Astrocyte (in vitro differentiated cells and primary cell): ENCODE measurements at regions not wholly inside any gene's neighbourhood (a gene's known extent, or its start where the extent isn't known, plus 50 kb on each side); places are given as distances from the start of the nearest gene placed in this dataset.

ENCODE experiments used
- DNase-seq: peaks from one replicate; pipeline ENCODE4 v3.0.0-alpha.2; 2010; ENCODE audit warnings: low read depth
- FAIRE-seq: peaks from 2 replicates; lab custom pipeline; 2011; peaks lifted over from hg19 to GRCh38; lab: Jason Lieb, UNC
- H2AFZ ChIP-seq: 2 replicates; pipeline ENCODE4 v1.6.0; 2012; ENCODE audit warnings: low read depth, low read length, inconsistent platforms
- H3K27ac ChIP-seq: 2 replicates; pipeline ENCODE4 v1.5.1; 2011; ENCODE audit warnings: low read depth, low read length, inconsistent platforms
- H3K27me3 ChIP-seq: 2 replicates; pipeline ENCODE4 v1.6.0; 2011; ENCODE audit warnings: low read length, inconsistent platforms; ENCODE audit not compliant: insufficient read depth
- H3K36me3 ChIP-seq: 2 replicates; pipeline ENCODE4 v1.5.1; 2011; ENCODE audit warnings: low read length, inconsistent platforms; ENCODE audit not compliant: insufficient read depth
- H3K4me1 ChIP-seq: 2 replicates; pipeline ENCODE4 v1.5.1; 2011; ENCODE audit warnings: low read length, inconsistent platforms; ENCODE audit not compliant: insufficient read depth
- H3K4me2 ChIP-seq: 2 replicates; pipeline ENCODE4 v1.6.0; 2012; ENCODE audit warnings: low read length, inconsistent platforms
- H3K4me3 ChIP-seq: 2 replicates; pipeline ENCODE4 v1.5.1; 2011; ENCODE audit warnings: low read depth, mild to moderate bottlenecking, low read length, inconsistent platforms; ENCODE audit not compliant: insufficient read depth
- H3K79me2 ChIP-seq: 2 replicates; pipeline ENCODE4 v1.6.0; 2012; ENCODE audit warnings: mild to moderate bottlenecking, low read length, inconsistent platforms; ENCODE audit not compliant: insufficient read depth
- H3K9ac ChIP-seq: 2 replicates; pipeline ENCODE4 v1.6.0; 2012; ENCODE audit warnings: mild to moderate bottlenecking, low read length, inconsistent platforms
- H3K9me3 ChIP-seq: 2 replicates; pipeline ENCODE4 v1.5.1; 2012; ENCODE audit warnings: low read depth, mild to moderate bottlenecking, low read length, inconsistent platforms; ENCODE audit not compliant: insufficient read depth
- H4K20me1 ChIP-seq: 2 replicates; pipeline ENCODE4 v1.6.0; 2012; ENCODE audit warnings: low read length, inconsistent platforms; ENCODE audit not compliant: insufficient read depth
- H3K27ac Mint-ChIP-seq: one replicate; pipeline ENCODE4 v1.8.0; 2021; ENCODE audit warnings: mild to moderate bottlenecking, mixed read lengths; ENCODE audit not compliant: unreplicated experiment
- H3K27me3 Mint-ChIP-seq: one replicate; pipeline ENCODE4 v1.8.0; 2021; ENCODE audit warnings: low read depth, mixed read lengths; ENCODE audit not compliant: unreplicated experiment
- H3K36me3 Mint-ChIP-seq: one replicate; pipeline ENCODE4 v1.8.0; 2021; ENCODE audit warnings: low read depth, mixed read lengths; ENCODE audit not compliant: unreplicated experiment
- H3K4me1 Mint-ChIP-seq: one replicate; pipeline ENCODE4 v1.8.0; 2021; ENCODE audit warnings: low read depth, mixed read lengths; ENCODE audit not compliant: unreplicated experiment
- H3K4me3 Mint-ChIP-seq: one replicate; pipeline ENCODE4 v1.8.0; 2021; ENCODE audit warnings: mild to moderate bottlenecking, moderate library complexity, mixed read lengths; ENCODE audit not compliant: unreplicated experiment
- H3K9me3 Mint-ChIP-seq: one replicate; pipeline ENCODE4 v1.8.0; 2021; ENCODE audit warnings: mild to moderate bottlenecking, mixed read lengths; ENCODE audit not compliant: unreplicated experiment
- EZH2 ChIP-seq: IDR thresholded peaks from 2 replicates; pipeline ENCODE4 v1.6.1; 2012; ENCODE audit warnings: mild to moderate bottlenecking, low read length, inconsistent platforms; ENCODE audit not compliant: insufficient read depth
- TF ChIP-seq, protein P1 (sequence below): IDR thresholded peaks from 2 replicates; pipeline ENCODE4 v1.5.1; 2011; ENCODE audit warnings: low read depth, mild to moderate bottlenecking, inconsistent platforms, low read length, moderate library complexity; ENCODE audit not compliant: insufficient read depth

DNA sequence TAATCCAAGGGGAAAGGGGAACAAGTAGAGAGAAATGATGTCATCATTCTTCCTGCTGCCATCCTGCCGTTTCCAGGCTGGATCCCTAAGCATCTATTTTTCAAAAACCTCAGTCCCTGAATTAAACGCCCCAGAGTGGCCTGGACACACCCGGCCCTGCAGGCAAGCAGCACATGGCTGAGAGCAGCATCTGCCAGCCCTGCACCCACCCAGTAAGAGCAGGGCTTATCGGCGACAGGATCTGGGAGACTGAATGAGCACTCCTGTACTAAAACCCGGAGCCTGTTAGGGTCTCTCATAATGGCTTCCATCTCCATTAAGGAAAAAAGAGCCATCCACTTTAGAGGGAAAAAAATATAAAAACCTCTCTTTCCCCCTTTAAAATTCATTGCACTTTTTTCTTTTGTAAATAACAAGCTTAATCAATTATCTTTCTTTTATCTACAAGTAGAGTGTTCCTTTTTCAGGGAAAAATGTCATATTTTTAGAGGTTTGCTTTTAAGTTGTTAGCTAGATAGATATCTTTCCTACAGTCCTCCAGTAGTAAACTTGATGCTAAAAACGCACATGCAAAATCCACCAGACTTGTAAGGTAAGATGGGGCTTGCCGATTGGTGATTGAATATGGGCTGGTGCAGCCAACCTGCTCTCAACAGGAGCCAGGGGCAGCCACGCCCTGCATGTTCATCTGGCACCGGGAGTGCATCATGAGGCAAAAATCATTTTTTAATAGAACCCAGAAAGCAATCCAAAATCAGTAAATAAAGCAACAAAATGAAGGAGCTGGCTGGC, 457.8 kb downstream of the EIPR1 start:
- H3K4me3 ChIP-seq: no peak overlapping the region
- H3K4me1 Mint-ChIP-seq: no peaks in the 10 kb centered on the region
- H3K36me3 Mint-ChIP-seq: no peaks in the 10 kb centered on the region
- TF ChIP-seq, protein P1, sequence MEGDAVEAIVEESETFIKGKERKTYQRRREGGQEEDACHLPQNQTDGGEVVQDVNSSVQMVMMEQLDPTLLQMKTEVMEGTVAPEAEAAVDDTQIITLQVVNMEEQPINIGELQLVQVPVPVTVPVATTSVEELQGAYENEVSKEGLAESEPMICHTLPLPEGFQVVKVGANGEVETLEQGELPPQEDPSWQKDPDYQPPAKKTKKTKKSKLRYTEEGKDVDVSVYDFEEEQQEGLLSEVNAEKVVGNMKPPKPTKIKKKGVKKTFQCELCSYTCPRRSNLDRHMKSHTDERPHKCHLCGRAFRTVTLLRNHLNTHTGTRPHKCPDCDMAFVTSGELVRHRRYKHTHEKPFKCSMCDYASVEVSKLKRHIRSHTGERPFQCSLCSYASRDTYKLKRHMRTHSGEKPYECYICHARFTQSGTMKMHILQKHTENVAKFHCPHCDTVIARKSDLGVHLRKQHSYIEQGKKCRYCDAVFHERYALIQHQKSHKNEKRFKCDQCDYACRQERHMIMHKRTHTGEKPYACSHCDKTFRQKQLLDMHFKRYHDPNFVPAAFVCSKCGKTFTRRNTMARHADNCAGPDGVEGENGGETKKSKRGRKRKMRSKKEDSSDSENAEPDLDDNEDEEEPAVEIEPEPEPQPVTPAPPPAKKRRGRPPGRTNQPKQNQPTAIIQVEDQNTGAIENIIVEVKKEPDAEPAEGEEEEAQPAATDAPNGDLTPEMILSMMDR: no peak
- TF ChIP-seq EZH2: no peak
- no peaks in the 10 kb centered on the region for H3K27me3 ChIP-seq
- H3K36me3 ChIP-seq: no peaks in the 10 kb centered on the region
- H3K9me3 ChIP-seq: peaks cover 7% of the 10 kb centered on the region
- H3K27ac Mint-ChIP-seq: no peak overlapping the region
- H4K20me1 ChIP-seq: no peaks in the 10 kb centered on the region
- peaks cover 7% of the 10 kb centered on the region for H3K27me3 Mint-ChIP-seq
- no peak overlapping the region for H3K4me3 Mint-ChIP-seq
- peaks cover 11% of the 10 kb centered on the region for H3K9me3 Mint-ChIP-seq
- H2AFZ ChIP-seq: no peak overlapping the region
- no peak overlapping the region for H3K9ac ChIP-seq
- no peak for FAIRE-seq
- no peaks in the 10 kb centered on the region for H3K79me2 ChIP-seq
- DNase-seq: no peak
- H3K4me1 ChIP-seq: no peaks in the 10 kb centered on the region
- H3K4me2 ChIP-seq: no peak overlapping the region
- no peak overlapping the region for H3K27ac ChIP-seq

DNA sequence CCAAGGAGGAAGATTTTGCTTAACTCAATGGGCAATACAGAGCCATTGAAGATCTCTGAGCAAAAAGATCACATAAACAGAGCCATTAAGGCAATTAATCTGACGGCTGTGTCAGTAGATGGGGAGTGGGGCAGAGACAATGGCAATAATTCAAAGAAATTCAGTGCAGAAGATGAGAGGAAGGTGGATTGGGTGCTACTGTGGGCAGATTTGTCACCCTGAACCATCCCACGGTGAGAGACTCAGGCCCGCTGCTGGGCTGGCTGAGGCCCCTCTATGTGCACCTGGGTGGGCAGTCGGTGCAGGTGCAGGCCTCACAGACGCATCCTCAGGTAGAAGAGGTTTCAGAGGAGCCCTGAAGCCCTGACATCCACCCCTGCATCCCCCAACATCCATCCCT, 458.6 kb downstream of the EIPR1 start:
- Mint-ChIP-seq H3K36me3 (no peaks in the 10 kb centered on the region), H3K4me3 (no peak overlapping the region), H3K27ac (no peak overlapping the region), H3K27me3 (peaks cover 7% of the 10 kb centered on the region), H3K9me3 (peaks cover 11% of the 10 kb centered on the region), H3K4me1 (no peaks in the 10 kb centered on the region)
- DNase-seq (no peak), FAIRE-seq (no peak)
- H3K4me1 ChIP-seq: no peaks in the 10 kb centered on the region
- no peaks in the 10 kb centered on the region for H3K27me3 ChIP-seq
- H3K79me2 ChIP-seq: no peaks in the 10 kb centered on the region
- H3K4me3 ChIP-seq: no peak overlapping the region
- H3K36me3 ChIP-seq: no peaks in the 10 kb centered on the region
- H2AFZ ChIP-seq: no peak overlapping the region
- H3K27ac ChIP-seq: no peak overlapping the region
- no peak overlapping the region for H3K4me2 ChIP-seq
- no peaks in the 10 kb centered on the region for H4K20me1 ChIP-seq
- no peak overlapping the region for H3K9ac ChIP-seq
- peaks cover 7% of the 10 kb centered on the region for H3K9me3 ChIP-seq
- TF ChIP-seq, protein P1: no peak
- TF ChIP-seq EZH2: no peak

DNA sequence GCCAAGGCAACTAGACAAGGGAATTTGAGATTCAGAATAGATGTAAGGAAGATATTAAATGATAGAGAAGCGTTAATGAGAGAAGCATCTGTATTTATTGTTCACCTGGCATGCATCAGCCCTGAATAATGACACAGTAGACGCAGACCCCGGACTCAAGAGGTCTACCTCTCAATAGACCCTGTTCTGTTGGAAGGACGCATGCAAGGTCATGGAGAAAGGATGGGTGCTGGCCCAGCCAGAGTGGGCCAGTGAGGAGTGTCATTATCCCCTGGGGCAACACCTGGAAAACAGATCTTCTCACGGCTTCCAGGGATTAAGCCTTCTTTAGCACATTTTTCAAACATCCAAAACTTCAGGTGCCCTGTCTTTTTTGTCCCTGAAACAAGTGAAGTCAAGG, 461.0 kb downstream of the EIPR1 start:
- Histone ChIP-seq H3K9ac (no peak overlapping the region), H4K20me1 (no peaks in the 10 kb centered on the region), H3K4me2 (no peak overlapping the region), H3K4me1 (no peaks in the 10 kb centered on the region), H3K27ac (no peak overlapping the region), H3K9me3 (peaks cover 6% of the 10 kb centered on the region), H2AFZ (no peak overlapping the region), H3K4me3 (no peak overlapping the region), H3K27me3 (no peaks in the 10 kb centered on the region), H3K36me3 (no peaks in the 10 kb centered on the region), H3K79me2 (no peaks in the 10 kb centered on the region)
- H3K36me3 Mint-ChIP-seq: no peaks in the 10 kb centered on the region
- H3K27ac Mint-ChIP-seq: no peak overlapping the region
- peaks cover 5% of the 10 kb centered on the region for H3K9me3 Mint-ChIP-seq
- peaks cover 10% of the 10 kb centered on the region for H3K27me3 Mint-ChIP-seq
- DNase-seq (no peak), FAIRE-seq (no peak)
- TF ChIP-seq EZH2: no peak
- TF ChIP-seq, protein P1: no peak
- no peaks in the 10 kb centered on the region for H3K4me1 Mint-ChIP-seq
- no peak overlapping the region for H3K4me3 Mint-ChIP-seq
